ENCODE measurements at regions not wholly inside any gene's neighbourhood (a gene's known extent, or its start where the extent isn't known, plus 50 kb on each side); places are given as distances from the start of the nearest gene placed in this dataset.

- H3K27ac ChIP-seq = no peak overlapping the region
Measured at GRCh38 chr4:82043809-82044137, 330.0 kb downstream of the HNRNPD start.

GRCh38 chr4:82043081-82043808 is 330.5 kb downstream of the HNRNPD start:
- TF ChIP-seq ZFX (IDR thresholded peaks at IDR 0.05; ENCODE audit: borderline replicate concordance) (no peak), CTCF (IDR thresholded peaks at IDR 0.05) (no peak)
- H3K27ac ChIP-seq = no peak overlapping the region

More at GRCh38 chr4:82043809-82044137, 330.0 kb downstream of the HNRNPD start:
- no peak for TF ChIP-seq CTCF (IDR thresholded peaks at IDR 0.05)
- TF ChIP-seq ZFX (IDR thresholded peaks at IDR 0.05; ENCODE audit: borderline replicate concordance) = no peak

GRCh38 chr4:82042042-82042441 is 331.7 kb downstream of the HNRNPD start:
- H3K27ac ChIP-seq = no peak overlapping the region
- TF ChIP-seq ZFX (IDR thresholded peaks at IDR 0.05; ENCODE audit: borderline replicate concordance) = no peak

GRCh38 chr4:82038936-82039335 is 334.9 kb downstream of the HNRNPD start:
- no peak overlapping the region for H3K27ac ChIP-seq
- TF ChIP-seq ZFX (IDR thresholded peaks at IDR 0.05; ENCODE audit: borderline replicate concordance) (no peak), CTCF (IDR thresholded peaks at IDR 0.05) (no peak)

- H3K27ac ChIP-seq = no peak overlapping the region
- no peak for TF ChIP-seq CTCF (IDR thresholded peaks at IDR 0.05)
- no peak for TF ChIP-seq ZFX (IDR thresholded peaks at IDR 0.05; ENCODE audit: borderline replicate concordance)
Measured at GRCh38 chr4:82036181-82036580, 337.6 kb downstream of the HNRNPD start.

GRCh38 chr4:82034878-82035277 is 338.9 kb downstream of the HNRNPD start:
- TF ChIP-seq CTCF (IDR thresholded peaks at IDR 0.05) (no peak), ZFX (IDR thresholded peaks at IDR 0.05; ENCODE audit: borderline replicate concordance) (no peak)
- no peak overlapping the region for H3K27ac ChIP-seq

- no peak for TF ChIP-seq CTCF (IDR thresholded peaks at IDR 0.05)
- no peak for TF ChIP-seq ZFX (IDR thresholded peaks at IDR 0.05; ENCODE audit: borderline replicate concordance)
- H3K27ac ChIP-seq = no peak overlapping the region
Measured at GRCh38 chr4:82033862-82034261, 339.9 kb downstream of the HNRNPD start.

Data from 22Rv1 (cell line).